HG02885 (cell line): ENCODE measurements at regions not wholly inside any gene's neighbourhood (a gene's known extent, or its start where the extent isn't known, plus 50 kb on each side); places are given as distances from the start of the nearest gene placed in this dataset.
A peak's percentile ranks its signal among the peaks of the same experiment; 100 is the strongest.
"Not testable (repeated sequence)": the region's sequence is repeated elsewhere in the genome, so short reads cannot be mapped to it uniquely, and the experiment has no call there.

ENCODE experiments used
- ATAC-seq: cut with Tn5 transposase; IDR thresholded peaks from one replicate; pipeline ENCODE4 v1.9.1; 2021; ENCODE audit warnings: mild to moderate bottlenecking; ENCODE audit not compliant: unreplicated experiment, poor library complexity

GRCh38 chr1:185681034-185681633, 53.1 kb upstream of the HMCN1 start:
- peak; percentile 76 for ATAC-seq

- ATAC-seq = no peak
These were observed 53.7 kb upstream of the HMCN1 start for GRCh38 chr1:185680453-185680852.

- no peak for ATAC-seq
These were observed 55.0 kb upstream of the HMCN1 start for GRCh38 chr1:185679220-185679619.

- no peak for ATAC-seq
These were observed 57.2 kb upstream of the HMCN1 start for GRCh38 chr1:185676969-185677368.

- ATAC-seq = peak; percentile 68
These were observed 60.0 kb upstream of the HMCN1 start for GRCh38 chr1:185674201-185674600.

GRCh38 chr1:185672719-185673360, 61.4 kb upstream of the HMCN1 start:
- ATAC-seq = no peak

- peak; percentile 53 for ATAC-seq
These were observed 64.0 kb upstream of the HMCN1 start for GRCh38 chr1:185670187-185670627.

GRCh38 chr1:185668013-185668412, 66.2 kb upstream of the HMCN1 start:
- no peak for ATAC-seq

GRCh38 chr1:185666582-185666981, 67.6 kb upstream of the HMCN1 start:
- ATAC-seq = no peak

- ATAC-seq = no peak
These were observed 70.4 kb upstream of the HMCN1 start for GRCh38 chr1:185663771-185664296.

GRCh38 chr1:185663332-185663731, 70.9 kb upstream of the HMCN1 start:
- ATAC-seq = no peak

- no peak for ATAC-seq
These were observed 72.2 kb upstream of the HMCN1 start for GRCh38 chr1:185661971-185662370.

GRCh38 chr1:185656663-185657062, 77.5 kb upstream of the HMCN1 start:
- ATAC-seq = no peak

GRCh38 chr1:185654952-185655314, 79.3 kb upstream of the HMCN1 start:
- ATAC-seq = no peak

GRCh38 chr1:185654199-185654951, 79.8 kb upstream of the HMCN1 start:
- no peak for ATAC-seq

- ATAC-seq = no peak
These were observed 80.6 kb upstream of the HMCN1 start for GRCh38 chr1:185653615-185654014.

- no peak for ATAC-seq
These were observed 81.8 kb upstream of the HMCN1 start for GRCh38 chr1:185652348-185652747.

- ATAC-seq = no peak
These were observed 83.5 kb upstream of the HMCN1 start for GRCh38 chr1:185650602-185651230.

- ATAC-seq = no peak
These were observed 85.2 kb upstream of the HMCN1 start for GRCh38 chr1:185648858-185649589.

- not testable (repeated sequence) for ATAC-seq
These were observed 86.5 kb upstream of the HMCN1 start for GRCh38 chr1:185647597-185648267.
